Left colon (tissue), 2 donors: ENCODE measurements at regions not wholly inside any gene's neighbourhood (a gene's known extent, or its start where the extent isn't known, plus 50 kb on each side); places are given as distances from the start of the nearest gene placed in this dataset.

Experiments
- ATAC-seq: fragments of 200-7000 bp; cut with Tn5 transposase; one replicate; pipeline ENCODE4 v1.9.1; 2020; ENCODE audit warnings: mild to moderate bottlenecking, moderate library complexity
- DNase-seq, 2 donors: peaks; one replicate each; pipeline ENCODE4 v3.0.0-alpha.2; 2020
- intact Hi-C, 2 donors: fragments of 100-400 bp; cut with DNase I in 1 of 2; cut with micrococcal nuclease in 1 of 2; formaldehyde crosslinking; loops; one replicate each; pipeline versions ENCODE4 v1.11.2 to v1.14.0; 2022; cut with DNase I, micrococcal nuclease
- donor health status: DM: no; HTN: no; CAD: no.
- donor health status: DM: yes; HTN: yes; CAD: no.

DNA sequence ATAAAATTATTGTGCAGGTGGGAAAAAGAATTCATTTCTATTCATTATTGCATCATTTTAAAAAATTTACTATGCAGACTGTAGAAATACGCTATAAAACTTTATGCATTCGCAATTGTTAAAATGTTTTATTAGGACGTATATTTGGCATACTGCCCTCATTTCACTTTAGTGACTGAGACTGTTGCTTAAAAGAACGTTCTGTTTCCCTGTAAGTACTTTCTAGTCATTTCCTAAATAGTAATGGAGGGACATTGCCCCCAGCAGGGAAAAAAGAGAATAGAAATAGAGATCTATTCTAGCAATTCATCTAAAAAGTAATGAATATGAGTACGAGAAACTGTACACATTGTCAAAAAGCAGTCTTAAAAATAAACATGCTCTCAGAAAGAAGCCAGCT, 1295.8 kb upstream of the TENM3 start:
- intact Hi-C loops = no loop called here
- ATAC-seq = no peak

DNA sequence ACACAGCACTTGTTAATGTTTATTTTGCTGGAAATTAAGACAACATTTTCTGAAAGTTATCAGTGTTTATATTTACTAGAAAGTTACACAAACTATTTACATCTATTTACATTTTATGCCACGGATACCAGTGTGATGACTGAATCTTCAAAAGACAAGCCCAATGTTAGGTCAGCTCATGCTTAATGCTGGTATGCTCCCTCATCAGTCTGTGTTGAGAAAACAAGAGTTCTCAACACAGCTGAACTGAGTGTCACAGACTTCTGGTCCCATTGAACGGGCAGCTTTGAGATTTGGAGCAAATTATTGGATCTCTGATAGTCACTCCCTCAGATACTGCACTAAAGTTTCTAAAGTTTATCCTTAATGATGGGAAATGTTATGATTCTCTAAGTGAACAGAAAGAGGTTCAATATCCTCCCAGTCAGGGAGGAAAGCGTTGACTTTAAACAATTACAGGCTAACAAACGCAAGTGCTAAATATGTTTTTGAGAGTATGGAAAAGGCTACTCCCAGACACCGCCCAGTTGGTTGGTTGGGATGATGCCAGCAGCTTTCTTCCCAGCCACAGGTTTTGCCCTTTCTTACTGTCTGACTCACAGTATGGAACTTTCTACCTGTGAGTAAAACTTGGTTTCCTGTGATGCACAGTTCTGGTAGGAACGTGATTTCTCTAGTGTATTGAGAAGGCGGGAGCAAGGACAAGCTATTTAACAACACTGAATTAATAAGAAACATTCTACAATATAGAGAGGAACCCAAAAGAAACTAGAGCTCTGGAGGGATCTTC, 1293.6 kb upstream of the TENM3 start:
- no peak for ATAC-seq
- no peak for DNase-seq
- intact Hi-C loops = no loop called here

More for the DNA sequence above, 1295.8 kb upstream of the TENM3 start:
- DNase-seq = no peak

DNA sequence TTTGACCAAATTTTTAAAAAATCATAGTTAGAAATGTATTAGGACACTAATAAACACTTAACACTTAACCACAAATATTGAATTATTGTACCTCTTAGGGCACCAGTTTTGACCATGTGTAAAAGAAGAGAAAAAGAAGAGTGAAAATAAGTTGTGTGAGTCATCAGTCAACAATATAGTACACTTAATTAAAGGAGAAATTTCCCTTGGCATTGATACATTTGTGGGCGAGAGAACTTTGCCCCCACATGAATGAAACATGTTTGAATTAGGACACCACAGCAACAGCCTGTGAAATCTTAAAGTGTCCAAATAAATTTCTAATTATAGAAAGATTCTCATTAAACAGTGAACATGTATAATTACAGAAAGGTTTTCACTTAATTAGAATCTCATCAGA, 1292.8 kb upstream of the TENM3 start:
- DNase-seq (no peak), ATAC-seq (no peak)
- intact Hi-C loops = no loop called here

DNA sequence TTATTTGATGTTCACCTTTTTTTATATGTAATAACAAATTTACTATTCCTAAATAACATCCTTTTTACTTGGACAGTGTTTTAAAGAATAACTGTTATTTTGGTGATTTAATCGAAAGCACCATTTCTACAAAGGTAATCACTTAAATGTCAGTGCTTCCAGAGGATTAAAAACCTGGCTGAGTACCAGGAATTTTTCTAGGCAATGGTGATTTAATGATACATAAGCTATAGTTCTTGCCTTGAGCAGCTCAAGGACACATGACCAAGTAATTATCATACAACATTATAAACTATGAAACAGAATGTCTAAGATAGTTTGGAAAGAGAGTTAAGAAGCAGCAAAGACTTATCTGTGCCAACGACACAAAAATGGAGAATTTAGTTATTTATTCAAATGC, 1291.9 kb upstream of the TENM3 start:
- ATAC-seq (no peak), DNase-seq (no peak)
- intact Hi-C loops = no loop called here

DNA sequence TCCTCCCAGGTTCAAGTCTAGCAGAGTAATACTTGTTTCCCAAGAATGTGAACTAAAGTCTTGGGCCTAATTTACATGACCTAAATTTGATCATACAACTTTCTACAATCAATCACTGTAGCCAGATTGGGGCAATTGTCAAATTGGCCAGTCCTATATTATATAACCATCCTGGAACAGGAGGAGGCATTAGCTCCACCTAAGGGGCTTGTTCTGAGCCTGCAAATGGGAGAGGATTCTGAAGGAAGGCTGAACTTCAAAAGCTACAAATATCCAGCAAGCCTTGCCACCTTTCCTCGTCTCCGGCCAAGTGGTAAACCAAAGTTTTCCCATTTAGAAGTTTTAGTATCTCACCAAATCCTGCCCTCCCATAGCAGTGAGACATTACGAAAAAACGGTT, 1289.6 kb upstream of the TENM3 start:
- intact Hi-C loops = no loop called here
- no peak for DNase-seq
- ATAC-seq = no peak

DNA sequence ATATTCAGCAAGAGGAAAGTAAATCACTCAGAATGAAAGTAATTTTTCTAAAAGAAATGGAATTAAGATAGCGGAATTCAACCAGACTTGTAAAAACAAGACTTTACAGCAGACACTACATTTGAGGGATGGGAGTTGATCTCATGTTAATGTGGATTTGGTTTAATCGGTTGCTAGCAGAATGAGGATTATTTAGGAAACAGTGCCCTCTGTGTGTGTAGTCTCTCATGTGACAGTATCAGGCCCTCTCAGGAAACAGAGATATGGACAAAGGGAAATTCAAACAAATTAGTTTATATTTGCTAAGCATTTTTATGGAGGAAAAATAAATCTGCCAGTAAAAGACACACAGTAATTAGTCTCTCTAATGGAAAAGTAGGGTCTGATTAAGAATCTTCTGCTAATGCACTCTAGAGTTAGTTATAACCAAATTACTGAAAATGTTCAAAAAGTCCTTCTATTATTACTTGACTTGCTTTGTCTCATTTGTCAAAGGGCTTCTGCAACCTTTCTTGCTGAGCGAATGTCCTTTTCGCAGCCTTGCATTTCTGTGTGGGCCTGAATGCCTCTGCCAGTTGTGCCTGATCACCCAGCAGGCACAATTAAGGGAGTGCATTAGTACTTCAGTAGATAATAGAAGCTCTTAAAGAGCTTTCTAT, 1282.3 kb upstream of the TENM3 start:
- no peak for DNase-seq
- intact Hi-C loops = no loop called here
- no peak for ATAC-seq

DNA sequence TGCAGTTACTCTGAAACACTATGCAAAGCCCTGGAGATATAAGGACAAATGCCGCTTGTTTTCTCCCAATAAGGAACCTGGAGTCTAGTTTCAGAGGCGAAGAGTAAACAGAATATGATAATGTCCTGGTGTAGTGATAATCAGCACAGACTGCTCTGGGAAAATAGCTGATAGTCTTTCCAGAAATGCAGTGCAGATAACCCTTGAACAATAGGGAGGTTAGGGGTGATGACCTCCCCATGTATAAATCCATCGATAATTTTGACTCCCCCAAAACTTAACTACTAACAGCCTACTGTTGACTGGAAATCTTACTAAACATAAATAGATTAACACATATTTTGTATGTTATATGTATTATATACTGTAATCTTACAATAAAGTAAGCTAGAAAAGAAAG, 1280.9 kb upstream of the TENM3 start:
- intact Hi-C loops = no loop called here
- no peak for DNase-seq
- ATAC-seq = no peak

DNA sequence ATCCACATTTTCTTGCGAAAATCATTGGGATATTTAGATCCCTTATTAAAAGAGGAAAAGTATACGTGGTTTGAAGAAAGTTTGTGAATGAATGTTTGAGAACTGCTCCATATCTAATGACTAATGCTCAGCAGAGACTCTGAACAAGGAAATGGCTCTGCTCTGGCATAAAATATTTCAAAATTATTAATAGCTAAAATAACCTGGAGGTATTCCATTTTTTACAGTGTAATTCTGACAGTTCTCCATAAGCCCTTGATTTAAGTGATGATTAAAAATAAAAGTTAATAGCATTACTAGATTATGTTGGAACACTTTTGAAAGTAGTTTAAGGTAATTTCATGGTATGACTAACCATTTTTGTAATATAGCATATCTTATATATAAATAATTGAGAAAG, 1276.9 kb upstream of the TENM3 start:
- ATAC-seq (no peak), DNase-seq (no peak)
- intact Hi-C loops = no loop called here

DNA sequence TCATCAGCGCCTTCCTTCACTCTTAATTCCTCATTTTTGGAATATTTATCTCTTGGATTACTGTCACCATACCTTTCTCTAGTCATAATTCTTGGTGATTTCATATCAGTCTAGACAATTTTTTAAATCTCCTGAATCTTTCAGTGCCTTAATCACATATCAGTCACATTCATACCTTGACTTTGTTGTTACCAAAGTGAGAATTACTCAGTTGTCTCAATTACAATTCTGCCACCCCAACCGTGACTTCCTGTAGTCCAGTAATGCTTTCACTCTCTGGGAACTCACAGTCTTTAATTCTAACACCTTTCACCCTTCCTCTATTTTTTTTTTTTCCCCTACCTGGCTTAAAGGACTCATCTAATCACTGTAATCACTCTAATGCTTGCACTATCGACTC, 1275.3 kb upstream of the TENM3 start:
- DNase-seq = no peak
- intact Hi-C loops = no loop called here
- ATAC-seq = no peak

DNA sequence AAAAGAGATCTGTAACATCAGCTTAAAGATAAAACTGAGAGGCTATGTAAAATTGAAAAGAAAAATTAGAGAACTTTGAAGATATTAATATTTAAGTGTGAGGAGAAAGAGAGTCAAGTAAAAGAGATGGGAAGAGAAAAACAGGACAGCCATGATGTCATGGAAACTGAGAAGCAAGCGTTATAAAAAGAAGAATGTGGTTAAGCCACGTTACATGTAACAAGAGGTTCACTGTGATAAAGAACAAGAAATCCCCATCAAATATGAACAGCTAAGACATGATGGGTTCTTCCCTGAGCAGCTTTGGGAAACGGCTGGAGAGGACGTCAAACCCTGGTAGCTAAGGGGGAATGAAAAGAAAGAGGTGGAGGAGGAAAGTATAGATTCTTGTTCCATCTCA, 1269.3 kb upstream of the TENM3 start:
- DNase-seq (no peak), ATAC-seq (no peak)
- intact Hi-C loops = no loop called here

DNA sequence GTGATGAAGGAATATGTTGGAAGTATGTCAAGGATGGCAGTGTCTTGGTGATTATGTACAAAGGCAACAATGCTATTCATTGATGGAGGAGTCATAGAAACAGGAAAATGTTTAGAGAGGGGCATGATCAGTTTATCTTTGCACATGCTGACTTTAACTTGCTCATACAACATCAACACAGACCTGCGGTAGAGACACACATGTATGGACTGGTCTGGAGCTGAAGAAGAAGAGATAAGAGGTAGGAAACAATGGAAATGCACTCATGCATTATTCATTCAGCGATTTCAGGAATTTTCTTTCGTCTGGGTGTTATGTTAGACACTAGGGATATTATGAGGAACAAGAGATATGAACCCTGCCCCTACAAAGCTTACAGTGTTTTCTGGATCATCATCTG, 1252.3 kb upstream of the TENM3 start:
- DNase-seq (no peak), ATAC-seq (no peak)
- intact Hi-C loops = no loop called here

DNA sequence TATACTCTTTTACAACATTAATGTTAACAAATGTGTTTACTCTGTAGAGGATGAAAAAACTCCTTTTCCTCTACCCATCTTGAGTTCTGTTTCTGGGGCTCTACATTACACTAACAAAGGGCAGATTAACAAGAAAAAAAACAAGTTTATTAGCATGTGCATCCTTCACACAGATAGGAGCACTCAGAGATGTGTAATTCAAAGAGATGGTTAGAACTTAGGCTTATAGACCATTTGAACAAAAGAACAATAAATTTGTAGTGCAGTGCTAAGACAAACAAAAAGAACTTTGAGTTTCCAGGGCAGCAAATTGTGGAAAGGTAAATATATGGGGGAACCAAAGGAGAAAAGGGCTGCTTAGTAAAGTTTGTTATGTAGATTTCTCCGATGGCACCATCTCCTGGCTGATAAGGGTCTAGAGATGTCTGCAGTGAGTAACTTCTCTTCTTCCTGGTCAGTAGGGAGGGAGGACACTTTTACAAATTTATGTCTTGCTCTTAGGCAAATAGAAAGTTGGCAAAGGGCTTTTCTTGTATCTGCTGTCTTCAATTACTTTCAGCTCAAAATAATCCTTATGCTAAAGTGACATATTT, 1249.9 kb upstream of the TENM3 start:
- intact Hi-C loops = no loop called here
- no peak for ATAC-seq
- DNase-seq = no peak

DNA sequence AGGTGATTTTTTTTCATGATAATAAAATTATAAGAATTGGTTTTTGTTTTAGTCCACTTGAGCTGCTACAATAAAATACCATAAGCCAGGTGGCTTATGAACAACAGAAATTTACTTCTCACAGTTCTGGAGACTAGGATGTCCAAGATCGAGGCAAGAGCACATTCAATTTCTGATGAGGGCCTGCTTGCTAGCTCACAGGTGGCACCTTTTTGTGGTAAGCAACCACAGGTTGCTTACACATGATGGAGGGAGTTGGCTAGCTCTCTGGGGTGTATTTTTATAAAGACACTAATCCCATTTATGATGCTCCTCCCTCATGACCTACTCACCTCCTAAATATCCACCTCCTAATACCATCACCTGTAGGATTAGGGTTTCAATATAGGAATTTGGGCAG, 1248.5 kb upstream of the TENM3 start:
- no peak for DNase-seq
- no peak for ATAC-seq
- intact Hi-C loops = no loop called here

DNA sequence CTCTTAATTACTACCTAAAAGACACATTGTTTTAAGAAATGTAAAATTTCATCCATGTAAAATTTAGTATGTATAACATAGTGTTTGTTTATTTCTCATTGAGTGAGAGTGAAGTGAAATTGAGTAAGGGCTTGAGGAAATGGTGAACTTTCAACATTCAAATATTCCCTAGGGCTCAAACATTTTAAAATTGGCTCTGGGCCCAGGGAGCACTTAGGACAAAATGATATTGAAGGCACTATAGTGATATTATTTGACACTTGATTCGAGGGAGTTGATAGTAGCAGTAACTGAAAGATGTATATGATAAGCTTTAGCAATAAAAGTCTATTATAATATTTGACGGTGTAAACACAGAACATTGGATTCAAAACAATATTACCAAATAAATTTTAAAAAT, 1244.0 kb upstream of the TENM3 start:
- no peak for DNase-seq
- no peak for ATAC-seq
- intact Hi-C loops = no loop called here

DNA sequence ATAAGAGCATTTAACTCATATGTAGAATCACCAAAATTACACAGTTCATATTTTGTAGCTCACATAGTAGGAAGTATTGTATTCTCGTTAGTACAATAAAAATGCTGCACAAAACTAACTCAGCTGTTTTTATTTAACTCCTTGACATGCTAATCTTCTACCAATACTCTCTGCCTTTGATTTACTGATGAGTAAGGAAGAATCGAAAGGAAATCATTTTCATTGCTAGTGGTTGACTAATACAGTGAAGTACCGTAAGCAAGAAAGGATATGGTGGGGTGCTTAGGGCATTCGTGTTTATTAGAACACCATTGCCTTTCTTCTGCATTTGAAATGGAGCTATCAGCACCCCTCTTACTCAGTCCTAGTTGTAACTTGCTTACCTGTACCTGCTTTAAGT, 1239.1 kb upstream of the TENM3 start:
- no peak for DNase-seq

DNA sequence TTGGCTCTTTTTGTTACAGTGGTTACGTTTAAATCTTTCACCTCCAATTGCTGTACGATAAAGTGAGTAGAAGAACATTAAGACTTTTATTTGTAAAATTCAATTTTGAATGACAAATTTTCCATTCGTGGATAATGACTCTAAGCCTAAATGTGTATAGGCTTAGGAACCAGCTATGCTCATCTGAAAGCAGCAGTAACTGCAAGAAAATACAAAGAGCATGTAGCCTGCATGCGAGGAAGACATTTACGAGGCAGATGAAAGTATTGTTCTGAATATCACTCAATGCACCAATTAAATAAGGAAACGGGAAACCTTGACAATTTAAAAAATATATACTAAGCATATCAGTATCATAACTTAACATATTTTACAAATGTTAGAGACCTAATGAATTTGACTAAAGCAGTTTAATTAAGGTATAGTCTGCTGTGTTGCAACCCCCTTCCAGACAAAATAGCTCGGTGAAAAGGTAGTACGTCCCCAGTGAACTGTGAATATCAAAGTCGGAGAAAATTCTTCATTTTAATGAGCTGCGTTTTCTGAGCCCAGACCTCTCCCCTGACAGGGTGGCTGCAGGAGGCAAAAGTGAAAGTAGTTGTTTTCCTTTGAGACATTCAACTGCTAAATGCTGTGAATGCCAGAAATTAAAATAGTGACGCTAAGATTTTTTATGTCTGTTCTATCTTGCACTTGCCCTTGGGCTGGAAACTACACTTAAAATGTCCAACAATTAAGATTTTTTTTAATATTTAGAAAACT, 1236.5 kb upstream of the TENM3 start:
- intact Hi-C loops = no loop called here
- no peak for DNase-seq
- no peak for ATAC-seq

More for the DNA sequence above, 1239.1 kb upstream of the TENM3 start:
- intact Hi-C loops = no loop called here
- no peak for ATAC-seq

DNA sequence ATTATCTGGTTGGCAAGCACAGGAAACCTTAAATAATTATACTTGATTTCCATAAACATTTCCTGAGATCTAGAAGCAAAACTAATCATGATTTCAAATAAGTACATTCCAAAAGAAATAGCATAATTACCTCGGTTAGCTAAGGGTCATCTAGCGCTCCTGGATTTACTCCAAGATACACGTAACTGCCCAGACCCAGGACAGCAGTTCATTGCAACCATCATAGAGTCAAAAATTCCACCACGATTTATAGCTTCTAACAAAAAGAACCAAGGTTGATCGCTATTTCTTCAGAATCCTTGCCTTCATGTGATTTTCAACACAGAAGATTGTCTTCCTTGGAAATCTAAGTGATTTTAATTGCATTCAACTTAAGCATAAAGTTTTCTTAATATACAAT, 1235.5 kb upstream of the TENM3 start:
- intact Hi-C loops = no loop called here
- no peak for ATAC-seq
- DNase-seq = no peak

DNA sequence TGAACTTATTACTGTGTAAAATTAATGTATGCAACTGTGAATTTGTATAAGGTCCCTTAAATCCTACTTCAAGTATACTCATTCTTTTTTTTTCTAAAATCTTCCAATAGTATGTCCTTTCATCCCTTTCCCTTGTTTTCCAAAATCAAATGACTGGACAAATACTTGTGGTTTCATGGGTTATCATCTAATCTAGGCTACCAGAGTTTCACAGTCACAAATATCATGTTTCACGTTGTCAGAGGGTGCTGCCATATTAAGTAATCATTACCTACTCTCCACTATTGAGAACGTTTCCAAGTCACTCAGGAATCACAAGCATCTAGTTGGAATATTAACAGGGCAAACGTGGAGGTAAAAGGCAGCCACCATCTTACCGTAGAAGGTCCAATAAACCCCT, 1235.0 kb upstream of the TENM3 start:
- intact Hi-C loops = no loop called here
- DNase-seq (no peak), ATAC-seq (no peak)

DNA sequence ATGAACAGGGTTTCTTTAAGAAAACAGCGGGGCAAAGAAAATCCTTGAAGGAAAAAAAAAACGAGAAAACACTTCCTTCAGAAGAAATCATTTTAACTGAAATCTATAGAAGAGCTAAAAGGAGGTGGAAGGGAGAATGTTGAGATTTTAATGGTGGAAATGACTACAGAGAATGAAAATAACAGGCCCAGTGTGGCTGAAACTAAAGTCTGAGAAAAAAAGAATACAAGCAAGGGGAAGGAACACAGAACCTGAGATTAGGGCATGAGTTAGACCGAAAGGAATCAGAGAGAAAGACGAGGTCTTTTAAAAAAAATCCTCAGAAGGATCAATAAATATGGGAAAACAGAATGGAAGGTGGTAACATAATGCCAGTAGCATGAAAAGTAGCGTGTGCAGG, 1230.0 kb upstream of the TENM3 start:
- intact Hi-C loops = no loop called here
- DNase-seq (no peak), ATAC-seq (no peak)

DNA sequence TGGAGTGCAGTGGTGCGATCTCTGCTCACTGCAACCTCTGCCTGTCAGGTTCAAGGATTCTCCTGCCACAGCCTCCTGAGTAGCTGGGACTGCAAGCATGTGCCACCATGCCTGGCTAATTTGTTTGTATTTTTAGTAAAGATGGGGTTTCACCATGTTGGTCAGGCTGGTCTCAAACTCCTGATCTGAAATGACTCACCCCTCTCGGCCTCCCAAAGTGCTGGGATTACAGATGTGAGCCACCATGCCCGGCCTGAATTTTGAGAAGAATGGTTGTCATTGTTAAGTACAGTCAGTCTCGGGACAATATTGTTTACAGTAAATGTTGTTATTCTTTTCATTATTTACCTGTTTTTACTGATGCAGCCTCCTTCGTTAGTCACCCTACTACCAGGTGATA, 1226.2 kb upstream of the TENM3 start:
- no peak for DNase-seq
- ATAC-seq = no peak
- intact Hi-C loops = no loop called here
